H9 (cell line): ENCODE measurements at regions not wholly inside any gene's neighbourhood (a gene's known extent, or its start where the extent isn't known, plus 50 kb on each side); places are given as distances from the start of the nearest gene placed in this dataset.
A peak's percentile ranks its signal among the peaks of the same experiment; 100 is the strongest.

ENCODE experiments used
- DNase-seq: peaks from one replicate; pipeline ENCODE4 v3.0.0-alpha.2; 2017
- H2AFZ ChIP-seq: one replicate; pipeline ENCODE4 v1.6.1; 2013; ENCODE audit warnings: mild to moderate bottlenecking, low read length, control low read depth, moderate library complexity
- H2AK5ac ChIP-seq: 2 replicates; pipeline ENCODE4 v1.6.1; 2013; ENCODE audit warnings: low read length, control low read depth, mixed read lengths; ENCODE audit not compliant: insufficient read length
- H2BK120ac ChIP-seq: one replicate; pipeline ENCODE4 v1.6.1; 2013; ENCODE audit warnings: low read depth, mild to moderate bottlenecking, low read length, control low read depth, inconsistent platforms; ENCODE audit not compliant: poor library complexity, severe bottlenecking
- H2BK12ac ChIP-seq: 2 replicates; pipeline ENCODE4 v1.6.1; 2013; ENCODE audit warnings: low read length, control low read depth, mixed read lengths, low read depth; ENCODE audit not compliant: insufficient read length
- H2BK15ac ChIP-seq: 2 replicates; pipeline ENCODE4 v1.6.1; 2013; ENCODE audit warnings: low read depth, low read length, control low read depth
- H2BK20ac ChIP-seq: one replicate; pipeline ENCODE4 v1.6.1; 2013; ENCODE audit warnings: low read depth, mild to moderate bottlenecking, low read length, control low read depth, inconsistent platforms; ENCODE audit not compliant: poor library complexity, severe bottlenecking
- H2BK5ac ChIP-seq: 2 replicates; pipeline ENCODE4 v1.6.1; 2013; ENCODE audit warnings: low read length, control low read depth, mixed read lengths; ENCODE audit not compliant: insufficient read length
- H3K14ac ChIP-seq: 2 replicates; pipeline ENCODE4 v1.6.1; 2013; ENCODE audit warnings: low read length, control low read depth; ENCODE audit not compliant: insufficient read depth
- H3K18ac ChIP-seq: 2 replicates; pipeline ENCODE4 v1.6.1; 2013; ENCODE audit warnings: low read depth, mild to moderate bottlenecking, mixed read lengths, low read length, control low read depth; ENCODE audit not compliant: insufficient read length
- H3K23ac ChIP-seq: 2 replicates; pipeline ENCODE4 v1.6.1; 2013; ENCODE audit warnings: low read length, control low read depth, mixed read lengths, low read depth; ENCODE audit not compliant: insufficient read length
- H3K23me2 ChIP-seq: 2 replicates; pipeline ENCODE4 v1.6.1; 2013; ENCODE audit warnings: low read depth, mild to moderate bottlenecking, mixed read lengths, low read length, control low read depth; ENCODE audit not compliant: insufficient read length, poor library complexity, severe bottlenecking
- H3K27ac ChIP-seq: 2 replicates; pipeline ENCODE4 v1.5.1; 2013; ENCODE audit warnings: low read length, control low read depth, mixed read lengths, low read depth; ENCODE audit not compliant: insufficient read length
- H3K27me3 ChIP-seq: 2 replicates; pipeline ENCODE4 v1.6.1; 2013; ENCODE audit warnings: low read length, control low read depth, inconsistent platforms; ENCODE audit not compliant: insufficient read depth
- H3K4ac ChIP-seq: 2 replicates; pipeline ENCODE4 v1.6.1; 2013; ENCODE audit warnings: low read depth, mild to moderate bottlenecking, control low read depth, inconsistent platforms, low read length, moderate library complexity
- H3K4me1 ChIP-seq: 2 replicates; pipeline ENCODE4 v1.6.1; 2013; ENCODE audit warnings: low read length, control low read depth, inconsistent platforms; ENCODE audit not compliant: insufficient read depth
- H3K4me2 ChIP-seq: 2 replicates; pipeline ENCODE4 v1.6.1; 2013; ENCODE audit warnings: low read length, control low read depth, mixed read lengths; ENCODE audit not compliant: insufficient read length, insufficient read depth
- H3K56ac ChIP-seq: 2 replicates; pipeline ENCODE4 v1.6.1; 2013; ENCODE audit warnings: low read depth, mild to moderate bottlenecking, mixed read lengths, low read length, control low read depth; ENCODE audit not compliant: insufficient read length
- H3K79me1 ChIP-seq: 2 replicates; pipeline ENCODE4 v1.6.1; 2013; ENCODE audit warnings: low read depth, mild to moderate bottlenecking, moderate library complexity, low read length, control low read depth, inconsistent platforms; ENCODE audit not compliant: insufficient read depth, poor library complexity, severe bottlenecking
- H3K79me2 ChIP-seq: 2 replicates; pipeline ENCODE4 v1.6.1; 2013; ENCODE audit warnings: low read length, control low read depth, inconsistent platforms; ENCODE audit not compliant: insufficient read depth
- H3K9ac ChIP-seq: 2 replicates; pipeline ENCODE4 v1.6.1; 2013; ENCODE audit warnings: low read length, control low read depth, mixed read lengths; ENCODE audit not compliant: insufficient read length; ENCODE audit errors: extremely low read depth
- H3K9me3 ChIP-seq: one replicate; pipeline ENCODE4 v1.6.1; 2013; ENCODE audit warnings: low read depth, low read length, inconsistent platforms; ENCODE audit not compliant: control insufficient read depth
- H3T11ph ChIP-seq: one replicate; pipeline ENCODE4 v1.6.1; 2013; ENCODE audit warnings: mild to moderate bottlenecking, low read length, control low read depth, inconsistent platforms
- H4K20me1 ChIP-seq: one replicate; pipeline ENCODE4 v1.6.1; 2013; ENCODE audit not compliant: control insufficient read depth, insufficient read length, insufficient read depth
- H4K5ac ChIP-seq: 2 replicates; pipeline ENCODE4 v1.6.1; 2013; ENCODE audit warnings: low read depth, mild to moderate bottlenecking, mixed read lengths, low read length, control low read depth; ENCODE audit not compliant: insufficient read length
- H4K8ac ChIP-seq: replicated peaks from 2 replicates; pipeline ENCODE4 v1.6.1; 2013; ENCODE audit warnings: low read length, control low read depth, mixed read lengths, low read depth; ENCODE audit not compliant: insufficient read length
- H4K91ac ChIP-seq: 2 replicates; pipeline ENCODE4 v1.6.1; 2013; ENCODE audit warnings: low read depth, mild to moderate bottlenecking, moderate library complexity, mixed read lengths, low read length, control low read depth; ENCODE audit not compliant: insufficient read length
- H3K27ac Mint-ChIP-seq, 3 experiments: 2 replicates in 2 of 3; 3 replicates in 1 of 3; pipeline ENCODE4 v1.8.0; 2020 to 2021; ENCODE audit warnings: mixed read lengths in 3 of 3, mild to moderate bottlenecking in 1 of 3, moderate library complexity in 1 of 3
- H3K27me3 Mint-ChIP-seq: 2 replicates; pipeline ENCODE4 v1.8.0; 2021; ENCODE audit warnings: low read depth, mild to moderate bottlenecking, moderate library complexity, mixed read lengths
- H3K36me3 Mint-ChIP-seq, 3 experiments: 2 replicates in 2 of 3; 3 replicates in 1 of 3; pipeline ENCODE4 v1.8.0; 2020 to 2021; ENCODE audit warnings: low read depth in 3 of 3, mixed read lengths in 3 of 3; ENCODE audit not compliant: insufficient read depth in 1 of 3
- H3K4me1 Mint-ChIP-seq, 2 experiments: 2 replicates each; pipeline ENCODE4 v1.8.0; 2020; ENCODE audit warnings: mixed read lengths in 2 of 2
- H3K4me3 Mint-ChIP-seq, 2 experiments: 2 replicates in 1 of 2; 3 replicates in 1 of 2; pipeline ENCODE4 v1.8.0; 2020 to 2021; ENCODE audit warnings: mild to moderate bottlenecking in 2 of 2, mixed read lengths in 2 of 2, moderate library complexity in 1 of 2
- H3K9me3 Mint-ChIP-seq, 2 experiments: 2 replicates in 1 of 2; 3 replicates in 1 of 2; pipeline ENCODE4 v1.8.0; 2020; ENCODE audit warnings: mild to moderate bottlenecking in 2 of 2, mixed read lengths in 2 of 2, moderate library complexity in 1 of 2
- WGBS: extraction: QIAGEN DNeasy Blood & Tissue Kit; methylation state at CpG from one replicate; pipeline ENCODE4 v1.1.7; 2013; ENCODE audit warnings: missing lambda C conversion rate, low lambda C conversion rate, mixed read lengths; ENCODE audit not compliant: insufficient read length; ENCODE audit errors: extremely low coverage; 5-methylcytosine and 5-hydroxymethylcytosine counted together
- TF ChIP-seq, protein P1 (sequence below): fragments of 200-600 bp; sonication (generic); conservative IDR thresholded peaks from 3 replicates; pipeline ENCODE4 v1.8.0; 2021; ENCODE audit warnings: antibody characterized with exemption, mild to moderate bottlenecking

DNA sequence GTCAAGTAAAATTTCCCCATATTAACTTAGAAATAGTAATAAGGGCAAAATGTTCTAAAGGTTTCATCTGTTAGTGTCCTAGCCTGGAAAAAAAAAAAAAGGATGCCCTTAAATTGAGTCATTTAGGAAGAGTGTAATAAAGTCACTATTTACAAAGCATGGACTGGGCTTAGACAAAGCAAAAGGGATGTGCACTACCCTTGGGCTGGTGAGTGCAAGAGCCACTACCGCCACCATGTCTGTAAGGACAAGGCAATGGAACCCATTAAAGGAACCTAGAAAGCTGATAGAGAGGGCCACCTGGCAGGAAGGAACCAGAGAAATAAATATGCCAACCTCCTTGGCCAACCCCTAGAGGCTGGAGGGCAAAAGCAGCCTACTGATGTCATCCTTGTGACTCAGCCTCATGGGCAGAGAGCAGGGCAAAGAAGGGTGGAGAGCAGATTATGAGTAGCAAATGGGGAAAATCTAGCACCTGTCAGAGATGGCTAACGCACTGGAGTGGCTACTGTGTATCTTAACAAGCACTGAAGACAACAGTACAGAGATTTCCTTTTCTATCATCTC, 59.5 kb upstream of the FUT8 start:
- Histone ChIP-seq H3K9ac (no peak overlapping the region), H3K56ac (no peak overlapping the region), H3K23ac (no peak overlapping the region), H2BK20ac (no peak overlapping the region), H2BK120ac (no peak overlapping the region), H3K4ac (no peak overlapping the region), H2AK5ac (no peak overlapping the region), H3K23me2 (no peaks in the 10 kb centered on the region), H2BK12ac (no peak overlapping the region), H3T11ph (no peak overlapping the region), H3K79me1 (no peaks in the 10 kb centered on the region), H3K79me2 (no peaks in the 10 kb centered on the region), H3K27ac (no peak overlapping the region), H3K4me1 (peaks cover 6% of the 10 kb centered on the region), H4K20me1 (no peaks in the 10 kb centered on the region), H2AFZ (no peak overlapping the region), H3K9me3 (no peaks in the 10 kb centered on the region), H3K18ac (no peak overlapping the region), H3K4me2 (no peak overlapping the region), H2BK15ac (no peak overlapping the region), H4K91ac (no peak overlapping the region), H4K8ac (no peak overlapping the region), H3K14ac (no peak overlapping the region), H3K27me3 (no peaks in the 10 kb centered on the region), H2BK5ac (no peak overlapping the region), H4K5ac (no peak overlapping the region)
- peaks cover 16% of the 10 kb centered on the region for H3K27me3 Mint-ChIP-seq
- DNase-seq: no peak
- no peaks in the 10 kb centered on the region for H3K9me3 Mint-ChIP-seq
- WGBS: no CpG with 5 or more reads among the region's 2 CpGs
- peak overlapping the region in 1 of 3 experiments; percentile 74; a peak in 1 of 7 replicates for H3K27ac Mint-ChIP-seq
- H3K4me3 Mint-ChIP-seq: no peak overlapping the region
- TF ChIP-seq, protein P1, sequence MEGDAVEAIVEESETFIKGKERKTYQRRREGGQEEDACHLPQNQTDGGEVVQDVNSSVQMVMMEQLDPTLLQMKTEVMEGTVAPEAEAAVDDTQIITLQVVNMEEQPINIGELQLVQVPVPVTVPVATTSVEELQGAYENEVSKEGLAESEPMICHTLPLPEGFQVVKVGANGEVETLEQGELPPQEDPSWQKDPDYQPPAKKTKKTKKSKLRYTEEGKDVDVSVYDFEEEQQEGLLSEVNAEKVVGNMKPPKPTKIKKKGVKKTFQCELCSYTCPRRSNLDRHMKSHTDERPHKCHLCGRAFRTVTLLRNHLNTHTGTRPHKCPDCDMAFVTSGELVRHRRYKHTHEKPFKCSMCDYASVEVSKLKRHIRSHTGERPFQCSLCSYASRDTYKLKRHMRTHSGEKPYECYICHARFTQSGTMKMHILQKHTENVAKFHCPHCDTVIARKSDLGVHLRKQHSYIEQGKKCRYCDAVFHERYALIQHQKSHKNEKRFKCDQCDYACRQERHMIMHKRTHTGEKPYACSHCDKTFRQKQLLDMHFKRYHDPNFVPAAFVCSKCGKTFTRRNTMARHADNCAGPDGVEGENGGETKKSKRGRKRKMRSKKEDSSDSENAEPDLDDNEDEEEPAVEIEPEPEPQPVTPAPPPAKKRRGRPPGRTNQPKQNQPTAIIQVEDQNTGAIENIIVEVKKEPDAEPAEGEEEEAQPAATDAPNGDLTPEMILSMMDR: no peak
- H3K36me3 Mint-ChIP-seq: no peaks in the 10 kb centered on the region
- H3K4me1 Mint-ChIP-seq: peaks cover 16 to 20% of the 10 kb centered on the region in 2 experiments
